NCI-H774 (cell line): ENCODE measurements at regions not wholly inside any gene's neighbourhood (a gene's known extent, or its start where the extent isn't known, plus 50 kb on each side); places are given as distances from the start of the nearest gene placed in this dataset.

Source experiments
- DNase-seq: peaks from one replicate; lab custom pipeline; 2025; lab: John Stamatoyannopoulos, UW

- no peak for DNase-seq
Observed at GRCh38 chr12:64999148-64999425, 122.0 kb downstream of the WIF1 start.
